Endothelial cell of umbilical vein (primary cell): ENCODE measurements at regions not wholly inside any gene's neighbourhood (a gene's known extent, or its start where the extent isn't known, plus 50 kb on each side); places are given as distances from the start of the nearest gene placed in this dataset.

Experiments
- BruUV-seq: library from RNA; stranded (reverse); fragments of 400-500 nt; replicated peaks from 2 replicates; lab custom pipeline; 2021; lab: Mats Ljungman, UMichigan
- CTCF ChIA-PET: fragments of 300-600, 350-600 bp; sonication (Branson Sonifier 250); formaldehyde crosslinking; loops from one replicate; lab custom pipeline; 2021; ENCODE audit warnings: antibody characterized with exemption, inconsistent platforms; lab: Charles Lee
- POLR2A ChIA-PET: fragments of 300-600, 350-600 bp; sonication (Branson Sonifier 250); formaldehyde crosslinking; loops from one replicate; lab custom pipeline; 2021; ENCODE audit warnings: antibody characterized with exemption, inconsistent platforms; lab: Charles Lee
- DNase-seq: peaks from one replicate; pipeline ENCODE4 v3.0.0-alpha.2; 2011; ENCODE audit warnings: low read depth, low spot score
- FAIRE-seq: peaks from 2 replicates; lab custom pipeline; 2011; peaks lifted over from hg19 to GRCh38; lab: Jason Lieb, UNC
- H2AFZ ChIP-seq: 2 replicates; pipeline ENCODE4 v1.6.0; 2012; ENCODE audit warnings: low read depth, low read length, control low read depth, inconsistent platforms
- H3K27ac ChIP-seq: 2 replicates; pipeline ENCODE4 v1.5.1; 2011; ENCODE audit warnings: low read depth, mild to moderate bottlenecking, control low read depth, low read length, moderate library complexity; ENCODE audit not compliant: insufficient read depth
- H3K27me3 ChIP-seq, 2 experiments: 2 replicates each; pipeline versions ENCODE4 v1.6.0 to v1.6.1; 2011; ENCODE audit warnings: low read length in 2 of 2, mixed read lengths in 1 of 2; ENCODE audit not compliant: control insufficient read depth in 2 of 2, insufficient read depth in 2 of 2
- H3K36me3 ChIP-seq, 2 experiments: 2 replicates in 1 of 2; 3 replicates in 1 of 2; pipeline ENCODE4 v1.5.1; 2011; ENCODE audit warnings: low read length in 2 of 2, mild to moderate bottlenecking in 1 of 2, moderate library complexity in 1 of 2; ENCODE audit not compliant: control insufficient read depth in 2 of 2, insufficient read depth in 2 of 2; ENCODE audit errors: extremely low read depth in 1 of 2
- H3K4me1 ChIP-seq: 3 replicates; pipeline ENCODE4 v1.5.1; 2011; ENCODE audit warnings: mild to moderate bottlenecking, low read length; ENCODE audit not compliant: control insufficient read depth, insufficient read depth; ENCODE audit errors: extremely low read depth
- H3K4me2 ChIP-seq: 2 replicates; pipeline ENCODE4 v1.6.1; 2011; ENCODE audit warnings: low read length, control low read depth, mixed read lengths; ENCODE audit not compliant: insufficient read depth
- H3K4me3 ChIP-seq, 3 experiments: fragments of 200-600 bp in 1 of 3; sonication (generic), shearing (Covaris generic) in 1 of 3; replicated peaks in 1 of 3; 2 replicates each; pipeline ENCODE4 v1.5.1; 2011 to 2016; ENCODE audit warnings: control low read depth in 3 of 3, low read length in 3 of 3, mild to moderate bottlenecking in 2 of 3, inconsistent platforms in 1 of 3, low read depth in 1 of 3, moderate library complexity in 1 of 3; ENCODE audit not compliant: insufficient read depth in 1 of 3
- H3K79me2 ChIP-seq: 2 replicates; pipeline ENCODE4 v1.6.0; 2012; ENCODE audit warnings: low read length, inconsistent platforms; ENCODE audit not compliant: control insufficient read depth, insufficient read depth
- H3K9ac ChIP-seq: replicated peaks from 2 replicates; pipeline ENCODE3; 2011; ENCODE audit warnings: low read length, control low read depth; ENCODE audit not compliant: insufficient read depth; ENCODE audit errors: extremely low read depth
- H3K9me1 ChIP-seq: replicated peaks from 3 replicates; pipeline ENCODE4 v1.6.0; 2011; ENCODE audit warnings: mild to moderate bottlenecking, low read length; ENCODE audit not compliant: control insufficient read depth, insufficient read depth; ENCODE audit errors: extremely low read depth
- H3K9me3 ChIP-seq: replicated peaks from 2 replicates; pipeline ENCODE4 v1.5.1; 2012; ENCODE audit warnings: low read length, inconsistent platforms; ENCODE audit not compliant: control insufficient read depth, insufficient read depth
- H4K20me1 ChIP-seq: replicated peaks from 2 replicates; pipeline ENCODE3; 2011; ENCODE audit warnings: mild to moderate bottlenecking, low read length; ENCODE audit not compliant: control insufficient read depth, insufficient read depth; ENCODE audit errors: extremely low read depth
- FOS ChIP-seq: IDR thresholded peaks from 2 replicates; pipeline ENCODE4 v1.6.1; 2011; ENCODE audit warnings: mild to moderate bottlenecking, low read length, moderate library complexity, borderline replicate concordance; ENCODE audit not compliant: insufficient read depth
- JUN ChIP-seq: IDR thresholded peaks from 2 replicates; pipeline ENCODE4 v1.6.1; 2011; ENCODE audit warnings: borderline replicate concordance, low read depth; ENCODE audit not compliant: insufficient read length, insufficient read depth
- MAX ChIP-seq: IDR thresholded peaks from 2 replicates; pipeline ENCODE4 v1.6.1; 2011; ENCODE audit not compliant: insufficient read depth, insufficient read length
- POLR2AphosphoS5 ChIP-seq: IDR thresholded peaks from 2 replicates; pipeline ENCODE4 v1.6.1; 2012; ENCODE audit warnings: low read depth, mild to moderate bottlenecking, control low read depth, low read length, moderate library complexity; ENCODE audit not compliant: insufficient read depth
- dilution Hi-C: fragments of 300-500 bp; cut with MboI; formaldehyde crosslinking; loops from one replicate; pipeline ENCODE4 v1.15.0; 2019; ENCODE audit warnings: low sequenced_read_pairs; ENCODE audit not compliant: extremely low pct_ligation_motif_present
- intact Hi-C: fragments of 100-400 bp; cut with micrococcal nuclease; formaldehyde crosslinking; loops from one replicate; pipeline ENCODE4 v1.10.0; 2022
- TF ChIP-seq, protein P1 (sequence below), 2 donors: IDR thresholded peaks; 1 replicate in 1 of 2; 2 replicates in 1 of 2; pipeline ENCODE4 v1.5.1; 2011; ENCODE audit warnings: low read length in 2 of 2, mild to moderate bottlenecking in 2 of 2, moderate library complexity in 2 of 2, control low read depth in 1 of 2, inconsistent platforms in 1 of 2, low read depth in 1 of 2; ENCODE audit not compliant: insufficient read depth in 1 of 2; ENCODE audit errors: extremely low read depth in 1 of 2

- Histone ChIP-seq H3K9me1 (no peaks in the 10 kb centered on the region), H3K4me1 (no peaks in the 10 kb centered on the region), H3K79me2 (no peaks in the 10 kb centered on the region), H3K9me3 (no peaks in the 10 kb centered on the region), H3K4me3 (no peak overlapping the region), H2AFZ (no peak overlapping the region), H3K4me2 (no peak overlapping the region), H3K27me3 (peaks cover 13 to 22% of the 10 kb centered on the region in 2 experiments), H4K20me1 (no peaks in the 10 kb centered on the region), H3K36me3 (no peaks in the 10 kb centered on the region), H3K27ac (no peak overlapping the region), H3K9ac (no peak overlapping the region)
- no TSS peak for BruUV-seq
- DNase-seq (no peak), FAIRE-seq (no peak)
- CTCF ChIA-PET = interaction anchor here (0.6 to 4.0 kb wide), 6 partner anchors 9 to 155 kb away, joined by 3 to 27 read pairs (median 5); no protein-coding TSS in a partner anchor
- intact Hi-C loops (no loop called here), dilution Hi-C loops (loop anchor here (25.0 kb wide), 1 partner anchor 125 kb away; no protein-coding TSS in a partner anchor)
- POLR2A ChIA-PET = no interaction called here
- TF ChIP-seq, protein P1, sequence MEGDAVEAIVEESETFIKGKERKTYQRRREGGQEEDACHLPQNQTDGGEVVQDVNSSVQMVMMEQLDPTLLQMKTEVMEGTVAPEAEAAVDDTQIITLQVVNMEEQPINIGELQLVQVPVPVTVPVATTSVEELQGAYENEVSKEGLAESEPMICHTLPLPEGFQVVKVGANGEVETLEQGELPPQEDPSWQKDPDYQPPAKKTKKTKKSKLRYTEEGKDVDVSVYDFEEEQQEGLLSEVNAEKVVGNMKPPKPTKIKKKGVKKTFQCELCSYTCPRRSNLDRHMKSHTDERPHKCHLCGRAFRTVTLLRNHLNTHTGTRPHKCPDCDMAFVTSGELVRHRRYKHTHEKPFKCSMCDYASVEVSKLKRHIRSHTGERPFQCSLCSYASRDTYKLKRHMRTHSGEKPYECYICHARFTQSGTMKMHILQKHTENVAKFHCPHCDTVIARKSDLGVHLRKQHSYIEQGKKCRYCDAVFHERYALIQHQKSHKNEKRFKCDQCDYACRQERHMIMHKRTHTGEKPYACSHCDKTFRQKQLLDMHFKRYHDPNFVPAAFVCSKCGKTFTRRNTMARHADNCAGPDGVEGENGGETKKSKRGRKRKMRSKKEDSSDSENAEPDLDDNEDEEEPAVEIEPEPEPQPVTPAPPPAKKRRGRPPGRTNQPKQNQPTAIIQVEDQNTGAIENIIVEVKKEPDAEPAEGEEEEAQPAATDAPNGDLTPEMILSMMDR (IDR thresholded peaks at IDR 0.05; ENCODE audit: extremely low read depth in 1 of 2, insufficient read depth in 1 of 2, low read depth in 1 of 2, low read length in 2 of 2) = no peak
Measured at GRCh38 chr11:32162351-32162750, 71.5 kb downstream of the RCN1 start.

- Histone ChIP-seq H3K79me2 (no peaks in the 10 kb centered on the region), H3K4me3 (no peak overlapping the region), H3K36me3 (no peaks in the 10 kb centered on the region), H4K20me1 (no peaks in the 10 kb centered on the region), H3K4me2 (no peak overlapping the region), H3K27ac (no peak overlapping the region), H3K9ac (no peak overlapping the region), H3K9me3 (no peaks in the 10 kb centered on the region), H3K4me1 (no peaks in the 10 kb centered on the region), H3K27me3 (peaks cover 14 to 25% of the 10 kb centered on the region in 2 experiments), H2AFZ (no peak overlapping the region), H3K9me1 (no peaks in the 10 kb centered on the region)
- TF ChIP-seq FOS (no peak), JUN (no peak), MAX (no peak), POLR2AphosphoS5 (no peak)
- no peak for FAIRE-seq
- dilution Hi-C loops = loop anchor here (25.0 kb wide), 1 partner anchor 126 kb away; no protein-coding TSS in a partner anchor
- intact Hi-C loops = no loop called here
- no TSS peak for BruUV-seq
- ChIA-PET POLR2A (no interaction called here), CTCF (interaction anchor here (1.0 to 2.3 kb wide), 4 partner anchors 9 to 111 kb away, joined by 5 to 9 read pairs (median 5); no protein-coding TSS in a partner anchor)
- DNase-seq = no peak
Measured at GRCh38 chr11:32162906-32163305, 72.0 kb downstream of the RCN1 start.
